ENCODE measurements at regions not wholly inside any gene's neighbourhood (a gene's known extent, or its start where the extent isn't known, plus 50 kb on each side); places are given as distances from the start of the nearest gene placed in this dataset.

DNA sequence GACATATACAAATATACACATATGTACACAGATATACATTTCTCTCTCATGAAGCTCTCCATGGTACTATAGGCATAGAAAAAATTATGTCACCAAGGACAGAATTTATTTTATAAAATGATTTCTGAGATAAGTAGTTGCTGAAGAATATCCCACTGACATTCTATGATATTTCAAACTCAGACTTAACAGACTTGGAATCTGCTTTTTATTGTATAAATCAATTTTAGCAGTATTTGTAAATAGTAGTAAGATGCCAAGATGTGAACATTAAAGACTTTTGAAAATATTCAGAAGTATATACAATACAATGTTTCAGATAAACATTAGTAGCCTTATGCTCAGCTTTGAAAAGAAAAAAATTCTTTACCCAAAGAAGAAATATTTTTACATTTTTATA is 107.4 kb upstream of the ARGLU1 start:
- ATAC-seq (no peak), DNase-seq (no peak)
- Mint-ChIP-seq H3K4me3 (no peak overlapping the region), H3K27me3 (ENCODE audit: low read depth) (no peaks in the 10 kb centered on the region), H3K9me3 (ENCODE audit: insufficient read depth) (no peaks in the 10 kb centered on the region), H3K36me3 (ENCODE audit: low read depth) (no peaks in the 10 kb centered on the region), H3K27ac (no peak overlapping the region), H3K4me1 (ENCODE audit: low read depth) (no peaks in the 10 kb centered on the region)
- CTCF ChIA-PET = no interaction called here
- POLR2A ChIA-PET = no interaction called here

DNA sequence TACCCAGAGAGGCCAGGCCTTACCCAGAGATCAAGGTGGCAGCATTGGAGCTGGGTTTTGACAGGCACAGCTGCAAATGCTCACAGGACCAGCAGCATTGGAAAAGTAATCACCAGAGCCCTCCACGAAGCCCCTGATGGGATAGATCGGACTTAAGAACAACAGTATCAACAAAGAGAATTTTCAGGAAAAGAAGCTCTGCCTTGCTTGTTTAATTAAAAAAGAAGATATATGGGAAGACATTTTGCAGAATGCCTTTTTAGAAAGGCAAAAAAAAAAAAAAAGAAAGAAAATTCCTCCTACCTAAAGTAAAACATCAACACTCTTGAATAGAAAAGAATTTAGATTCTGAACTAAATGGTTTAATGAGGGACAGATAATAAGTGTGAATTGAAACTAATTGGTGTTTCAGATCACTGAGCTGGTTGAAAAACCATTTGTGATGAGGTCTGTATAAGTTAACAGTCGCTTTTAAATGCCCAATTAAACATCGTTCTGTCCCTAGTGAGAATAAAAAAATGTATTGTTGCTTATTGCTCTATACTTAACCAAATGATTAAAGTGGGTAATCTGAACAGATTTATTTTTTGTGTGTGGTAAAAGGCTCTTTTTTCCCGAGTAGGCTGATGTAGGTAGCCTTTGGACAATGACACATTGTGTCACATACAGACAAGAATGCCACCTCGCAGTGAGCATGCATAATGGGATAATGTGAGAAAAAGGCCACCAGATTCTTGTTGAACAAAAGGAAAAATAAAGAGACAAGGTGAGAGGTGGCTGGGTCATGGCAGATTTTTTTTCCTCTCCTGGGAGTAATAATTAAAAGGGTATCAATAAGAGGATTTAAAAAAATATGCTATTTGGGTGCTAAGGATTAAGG is 93.0 kb upstream of the ARGLU1 start:
- Mint-ChIP-seq H3K9me3 (ENCODE audit: insufficient read depth) (no peaks in the 10 kb centered on the region), H3K4me1 (ENCODE audit: low read depth) (no peaks in the 10 kb centered on the region), H3K27ac (no peak overlapping the region), H3K4me3 (no peak overlapping the region), H3K36me3 (ENCODE audit: low read depth) (no peaks in the 10 kb centered on the region), H3K27me3 (ENCODE audit: low read depth) (peaks cover 4% of the 10 kb centered on the region)
- DNase-seq = no peak
- POLR2A ChIA-PET = no interaction called here
- no peak for ATAC-seq
- CTCF ChIA-PET = no interaction called here

DNA sequence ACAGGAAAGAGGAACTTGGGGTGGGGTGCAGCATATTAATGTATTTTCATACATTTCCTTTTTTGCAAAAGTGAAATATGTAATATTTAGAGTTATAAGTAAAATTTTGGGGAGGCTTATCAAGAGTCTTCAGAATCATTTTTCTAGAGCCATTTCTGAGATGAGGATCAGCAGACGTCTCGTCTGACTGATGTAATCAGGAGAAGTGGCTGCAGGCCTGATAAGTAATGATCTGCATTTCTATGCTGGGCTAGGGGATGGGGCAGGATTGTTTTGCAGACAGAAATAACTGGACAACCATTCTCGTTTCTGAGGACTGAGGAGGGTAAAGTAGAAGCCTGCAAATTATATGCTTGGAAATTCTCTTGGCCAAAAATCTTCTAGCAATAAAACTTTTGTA is 89.2 kb upstream of the ARGLU1 start:
- ATAC-seq = no peak
- H3K4me3 Mint-ChIP-seq = no peak overlapping the region

DNA sequence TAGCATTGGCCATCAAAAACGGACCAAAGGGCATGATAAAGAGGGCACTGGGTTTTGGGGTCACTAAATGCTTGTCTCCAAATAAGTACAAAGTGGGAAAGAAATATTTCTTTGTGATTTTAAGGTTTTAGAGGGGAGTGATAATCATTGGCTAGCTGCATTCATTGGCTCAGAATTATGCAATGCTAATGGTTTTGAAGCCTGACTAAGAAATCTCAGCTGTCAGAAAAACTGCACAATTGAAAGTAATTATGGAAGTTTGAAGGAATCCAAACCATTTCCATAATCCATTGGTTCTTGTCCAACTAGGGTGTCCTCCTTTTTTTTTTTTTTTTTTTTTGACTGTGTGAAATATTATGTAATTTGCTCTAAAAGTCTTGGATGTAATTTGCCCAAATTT is 88.2 kb upstream of the ARGLU1 start:
- H3K4me1 Mint-ChIP-seq (ENCODE audit: low read depth) = no peaks in the 10 kb centered on the region
- no peaks in the 10 kb centered on the region for H3K9me3 Mint-ChIP-seq (ENCODE audit: insufficient read depth)
- POLR2A ChIA-PET = no interaction called here
- no peaks in the 10 kb centered on the region for H3K36me3 Mint-ChIP-seq (ENCODE audit: low read depth)
- CTCF ChIA-PET = no interaction called here
- no peak overlapping the region for H3K4me3 Mint-ChIP-seq
- no peak for ATAC-seq
- H3K27me3 Mint-ChIP-seq (ENCODE audit: low read depth) = peaks cover 4% of the 10 kb centered on the region
- no peak overlapping the region for H3K27ac Mint-ChIP-seq
- DNase-seq = no peak

More for the DNA sequence above, 89.2 kb upstream of the ARGLU1 start:
- ChIA-PET POLR2A (no interaction called here), CTCF (no interaction called here)
- Mint-ChIP-seq H3K36me3 (ENCODE audit: low read depth) (no peaks in the 10 kb centered on the region), H3K27ac (no peak overlapping the region), H3K9me3 (ENCODE audit: insufficient read depth) (no peaks in the 10 kb centered on the region), H3K4me1 (ENCODE audit: low read depth) (no peaks in the 10 kb centered on the region), H3K27me3 (ENCODE audit: low read depth) (peaks cover 4% of the 10 kb centered on the region)
- DNase-seq = no peak

DNA sequence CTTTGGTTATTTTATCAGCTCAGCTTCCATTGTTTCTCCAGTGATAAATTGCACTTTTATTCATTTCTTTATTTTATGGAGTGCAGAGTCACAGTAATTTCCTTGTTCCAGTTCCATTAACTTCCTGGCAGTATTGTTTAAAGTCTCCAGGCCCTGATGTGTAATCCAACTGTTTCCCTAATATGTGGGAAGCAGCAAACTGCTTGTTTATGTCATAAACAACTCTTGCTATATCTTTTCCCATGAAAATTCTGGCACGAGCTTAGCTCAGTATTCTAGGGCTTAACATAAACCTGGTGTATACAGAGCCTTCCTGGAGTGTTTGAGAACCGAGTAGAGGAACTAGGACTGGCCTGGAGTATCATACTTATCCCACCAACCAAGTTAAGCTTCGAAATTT is 83.5 kb upstream of the ARGLU1 start:
- POLR2A ChIA-PET = no interaction called here
- ATAC-seq (no peak), DNase-seq (no peak)
- Mint-ChIP-seq H3K4me1 (ENCODE audit: low read depth) (no peaks in the 10 kb centered on the region), H3K4me3 (no peak overlapping the region), H3K36me3 (ENCODE audit: low read depth) (no peaks in the 10 kb centered on the region), H3K9me3 (ENCODE audit: insufficient read depth) (no peaks in the 10 kb centered on the region), H3K27me3 (ENCODE audit: low read depth) (no peaks in the 10 kb centered on the region), H3K27ac (no peak overlapping the region)
- CTCF ChIA-PET = no interaction called here

DNA sequence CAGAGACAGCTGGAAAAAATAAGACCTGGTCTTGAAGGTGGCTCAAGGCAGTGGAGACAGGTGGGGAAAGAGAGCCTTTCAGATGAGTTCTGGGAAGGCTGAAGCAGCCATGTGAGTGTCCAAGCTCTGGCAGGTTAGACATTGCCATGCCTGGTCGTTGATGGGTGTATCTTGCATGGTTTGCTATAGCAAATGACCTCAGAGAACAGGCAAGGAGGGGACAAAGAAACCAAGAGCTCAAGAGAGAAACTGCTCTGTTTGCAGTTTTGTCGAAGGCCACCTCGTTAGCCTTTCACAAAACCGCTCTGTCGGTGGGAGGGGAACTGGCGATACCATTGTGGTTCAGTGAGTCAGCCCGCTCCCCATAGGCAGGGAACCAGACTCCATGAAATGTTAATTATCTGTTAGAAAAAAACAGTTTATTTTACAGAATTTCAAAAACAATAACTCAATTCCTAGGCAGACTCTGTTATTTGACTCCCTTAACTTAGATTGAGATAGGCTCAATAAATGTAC is 82.8 kb upstream of the ARGLU1 start:
- Mint-ChIP-seq H3K27ac (no peak overlapping the region), H3K4me1 (ENCODE audit: low read depth) (no peaks in the 10 kb centered on the region), H3K4me3 (no peak overlapping the region), H3K27me3 (ENCODE audit: low read depth) (no peaks in the 10 kb centered on the region), H3K9me3 (ENCODE audit: insufficient read depth) (no peaks in the 10 kb centered on the region), H3K36me3 (ENCODE audit: low read depth) (no peaks in the 10 kb centered on the region)
- ChIA-PET CTCF (no interaction called here), POLR2A (no interaction called here)
- ATAC-seq = no peak
- DNase-seq = no peak

DNA sequence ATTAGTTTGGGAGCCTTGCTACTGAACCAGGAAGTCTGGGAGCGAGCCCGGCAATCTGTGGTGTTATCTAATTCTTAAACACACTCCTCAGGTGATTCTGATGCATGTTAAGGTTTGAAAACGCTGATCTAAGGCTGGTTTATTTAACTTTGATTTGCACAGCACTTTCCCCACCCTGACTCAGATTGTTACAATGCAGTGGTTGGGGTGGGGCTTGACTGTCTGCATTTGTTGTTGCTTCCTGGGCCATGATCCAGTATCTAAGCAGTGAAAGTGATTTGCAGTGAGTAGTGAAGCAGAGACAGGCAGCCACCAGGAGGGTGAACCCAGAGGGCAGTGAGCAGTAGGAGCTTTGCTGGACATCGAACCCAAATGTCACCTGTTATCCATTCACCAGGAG is 81.6 kb upstream of the ARGLU1 start:
- Mint-ChIP-seq H3K27ac (no peak overlapping the region), H3K36me3 (ENCODE audit: low read depth) (no peaks in the 10 kb centered on the region), H3K4me1 (ENCODE audit: low read depth) (no peaks in the 10 kb centered on the region), H3K9me3 (ENCODE audit: insufficient read depth) (no peaks in the 10 kb centered on the region), H3K4me3 (no peak overlapping the region), H3K27me3 (ENCODE audit: low read depth) (no peaks in the 10 kb centered on the region)
- DNase-seq (no peak), ATAC-seq (no peak)
- ChIA-PET CTCF (no interaction called here), POLR2A (no interaction called here)

DNA sequence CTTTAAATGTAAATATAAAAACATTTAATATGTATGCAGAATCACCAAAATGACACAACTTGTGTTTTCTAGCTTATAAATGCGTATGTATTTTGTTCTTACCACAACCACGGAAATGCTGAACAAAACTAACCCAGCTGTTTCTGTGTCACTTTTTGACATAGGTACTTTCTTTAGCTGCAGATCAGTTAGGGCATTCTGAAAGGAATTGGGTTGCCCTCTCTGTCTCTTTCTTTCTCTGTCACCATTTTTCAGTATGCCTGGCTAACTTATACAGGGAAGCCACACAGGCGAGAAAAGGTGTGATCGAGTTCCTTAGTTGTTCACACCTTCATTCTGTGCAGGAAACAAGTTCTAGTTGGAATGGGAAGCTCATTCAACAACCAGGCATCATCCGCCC is 72.6 kb upstream of the ARGLU1 start:
- Mint-ChIP-seq H3K4me3 (no peak overlapping the region), H3K27me3 (ENCODE audit: low read depth) (no peaks in the 10 kb centered on the region), H3K36me3 (ENCODE audit: low read depth) (no peaks in the 10 kb centered on the region), H3K4me1 (ENCODE audit: low read depth) (no peaks in the 10 kb centered on the region), H3K27ac (no peak overlapping the region), H3K9me3 (ENCODE audit: insufficient read depth) (no peaks in the 10 kb centered on the region)
- no peak for DNase-seq
- POLR2A ChIA-PET = no interaction called here
- ATAC-seq = no peak
- CTCF ChIA-PET = interaction anchor here (2.3 kb wide), 1 partner anchor 20 kb away, joined by 5 read pairs; no protein-coding TSS in a partner anchor

DNA sequence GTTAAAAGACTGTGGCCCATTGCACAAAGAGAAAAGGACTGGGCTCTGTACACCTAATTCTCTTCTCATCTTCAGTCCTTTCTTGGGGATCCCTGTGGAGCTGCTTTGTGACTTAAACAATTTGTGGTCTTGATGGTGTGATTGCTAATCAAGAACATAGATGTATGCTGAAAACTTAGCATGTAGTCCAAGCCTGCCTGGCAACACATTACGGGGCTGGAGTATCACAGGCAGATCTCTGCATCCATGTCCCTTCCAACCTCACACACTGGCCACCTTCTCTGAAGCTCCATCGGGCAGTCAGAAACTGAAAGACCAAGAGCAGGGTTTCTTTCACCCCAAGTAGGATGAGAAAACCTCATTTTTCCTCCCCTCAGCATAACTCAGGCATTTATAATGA is 69.6 kb upstream of the ARGLU1 start:
- no peak overlapping the region for H3K27ac Mint-ChIP-seq
- no peaks in the 10 kb centered on the region for H3K9me3 Mint-ChIP-seq (ENCODE audit: insufficient read depth)
- no peaks in the 10 kb centered on the region for H3K36me3 Mint-ChIP-seq (ENCODE audit: low read depth)
- no peaks in the 10 kb centered on the region for H3K4me1 Mint-ChIP-seq (ENCODE audit: low read depth)
- H3K4me3 Mint-ChIP-seq = no peak overlapping the region
- POLR2A ChIA-PET = no interaction called here
- DNase-seq (no peak), ATAC-seq (no peak)
- no peaks in the 10 kb centered on the region for H3K27me3 Mint-ChIP-seq (ENCODE audit: low read depth)
- CTCF ChIA-PET = interaction anchor here (4.3 kb wide), 1 partner anchor 17 kb away, joined by 15 read pairs; no protein-coding TSS in a partner anchor

DNA sequence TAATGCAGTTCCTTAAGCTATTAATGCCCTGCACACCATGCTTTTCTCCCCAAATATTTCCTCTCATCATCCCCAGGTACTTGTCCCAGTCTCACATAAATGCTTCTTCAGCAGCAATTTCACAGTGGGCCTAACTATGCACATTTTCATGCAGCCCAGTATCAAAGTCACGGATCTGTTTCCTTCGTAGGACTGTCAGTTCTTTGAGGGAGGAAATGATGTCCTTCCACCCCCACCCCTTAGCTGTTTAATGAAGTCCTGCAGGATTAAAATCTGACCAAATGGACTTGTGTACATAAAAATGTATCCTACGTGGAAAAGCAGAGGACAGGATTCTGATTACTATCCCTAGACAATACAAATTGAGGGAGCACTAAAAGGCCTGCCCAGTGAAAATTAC is 68.6 kb upstream of the ARGLU1 start:
- Mint-ChIP-seq H3K4me1 (ENCODE audit: low read depth) (no peaks in the 10 kb centered on the region), H3K4me3 (no peak overlapping the region), H3K9me3 (ENCODE audit: insufficient read depth) (no peaks in the 10 kb centered on the region), H3K36me3 (ENCODE audit: low read depth) (no peaks in the 10 kb centered on the region), H3K27me3 (ENCODE audit: low read depth) (no peaks in the 10 kb centered on the region), H3K27ac (no peak overlapping the region)
- POLR2A ChIA-PET = no interaction called here
- DNase-seq (no peak), ATAC-seq (no peak)
- CTCF ChIA-PET = interaction anchor here (4.3 kb wide), 1 partner anchor 16 kb away, joined by 15 read pairs; no protein-coding TSS in a partner anchor

DNA sequence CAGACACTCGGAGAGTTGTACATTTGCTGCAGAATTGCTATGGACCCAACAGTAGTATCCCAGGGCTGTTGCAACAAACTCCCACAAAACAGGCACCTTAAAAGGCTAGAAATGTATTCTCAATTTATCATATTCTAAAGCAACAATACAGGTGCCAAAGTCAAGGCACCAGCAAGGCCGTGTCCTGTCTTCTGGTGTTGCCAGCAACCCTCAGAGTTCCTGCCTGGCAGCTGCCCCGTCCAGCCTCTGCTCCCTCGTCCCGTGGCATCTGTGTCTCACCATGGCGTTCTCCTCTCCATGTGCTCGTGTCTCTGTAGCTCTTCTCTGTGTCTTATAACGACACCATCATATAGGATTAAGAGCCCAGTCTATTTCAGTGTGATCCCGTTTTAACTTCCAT is 67.7 kb upstream of the ARGLU1 start:
- ATAC-seq (no peak), DNase-seq (no peak)
- CTCF ChIA-PET = interaction anchor here (4.3 kb wide), 1 partner anchor 15 kb away, joined by 15 read pairs; no protein-coding TSS in a partner anchor
- Mint-ChIP-seq H3K36me3 (ENCODE audit: low read depth) (no peaks in the 10 kb centered on the region), H3K9me3 (ENCODE audit: insufficient read depth) (no peaks in the 10 kb centered on the region), H3K4me1 (ENCODE audit: low read depth) (no peaks in the 10 kb centered on the region), H3K4me3 (no peak overlapping the region), H3K27me3 (ENCODE audit: low read depth) (peaks cover 2% of the 10 kb centered on the region), H3K27ac (no peak overlapping the region)
- POLR2A ChIA-PET = no interaction called here

DNA sequence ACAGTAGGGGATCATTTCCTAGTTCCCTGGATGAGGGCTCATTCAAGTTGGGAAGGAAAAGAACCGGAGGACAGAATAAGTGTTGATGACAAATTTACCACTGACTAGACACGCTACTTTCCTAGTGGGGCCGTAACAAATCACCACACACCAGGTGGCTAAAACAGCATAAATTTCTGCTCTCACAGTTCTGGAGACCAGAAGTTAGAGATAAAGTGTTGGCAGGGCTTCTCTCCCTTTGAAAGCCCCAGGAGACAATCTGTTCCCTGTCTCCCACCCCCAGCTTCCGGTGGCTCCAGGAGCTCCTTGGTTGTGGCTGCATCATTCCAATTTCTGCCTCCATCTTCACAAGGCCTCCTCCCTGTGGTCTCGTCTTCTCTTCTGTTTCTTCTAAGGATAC is 65.4 kb upstream of the ARGLU1 start:
- DNase-seq (no peak), ATAC-seq (no peak)
- ChIA-PET POLR2A (no interaction called here), CTCF (interaction anchor here (4.3 kb wide), 1 partner anchor 13 kb away, joined by 15 read pairs; no protein-coding TSS in a partner anchor)
- Mint-ChIP-seq H3K9me3 (ENCODE audit: insufficient read depth) (no peaks in the 10 kb centered on the region), H3K4me1 (ENCODE audit: low read depth) (no peaks in the 10 kb centered on the region), H3K27me3 (ENCODE audit: low read depth) (peaks cover 2% of the 10 kb centered on the region), H3K27ac (no peak overlapping the region), H3K36me3 (ENCODE audit: low read depth) (no peaks in the 10 kb centered on the region), H3K4me3 (no peak overlapping the region)

DNA sequence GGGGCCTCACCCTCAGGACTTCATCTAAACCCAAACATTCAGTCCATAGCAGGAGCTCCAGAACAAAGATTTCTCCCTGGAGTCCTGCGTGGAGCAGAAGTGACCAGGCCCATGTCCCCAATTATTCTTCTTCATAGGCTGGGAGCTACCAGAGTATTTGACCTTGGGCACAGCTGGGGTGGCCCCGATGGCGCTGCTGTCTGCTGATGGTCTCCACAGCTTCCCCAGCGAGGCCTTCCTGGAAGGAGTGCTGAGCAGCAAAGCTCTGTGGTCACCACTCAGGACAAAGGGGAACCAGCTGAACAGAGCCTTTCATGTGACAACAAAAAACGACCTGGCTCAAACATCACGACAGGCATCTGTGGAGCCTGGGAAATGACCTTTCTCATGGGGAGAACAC is 62.7 kb upstream of the ARGLU1 start:
- Mint-ChIP-seq H3K4me3 (no peak overlapping the region), H3K4me1 (ENCODE audit: low read depth) (no peaks in the 10 kb centered on the region), H3K36me3 (ENCODE audit: low read depth) (no peaks in the 10 kb centered on the region), H3K27me3 (ENCODE audit: low read depth) (peaks cover 2% of the 10 kb centered on the region), H3K27ac (no peak overlapping the region), H3K9me3 (ENCODE audit: insufficient read depth) (no peaks in the 10 kb centered on the region)
- ATAC-seq (no peak), DNase-seq (no peak)
- ChIA-PET CTCF (no interaction called here), POLR2A (no interaction called here)
